H1 (cell line): ENCODE measurements at regions not wholly inside any gene's neighbourhood (a gene's known extent, or its start where the extent isn't known, plus 50 kb on each side); places are given as distances from the start of the nearest gene placed in this dataset.

Experiments
- CTCF ChIA-PET: fragments of 300-600 bp; sonication (Branson Sonifier 250); formaldehyde crosslinking; loops from one replicate; lab custom pipeline; 2021; ENCODE audit not compliant: partially characterized antibody; lab: Charles Lee
- POLR2A ChIA-PET: fragments of 300-600 bp; sonication (Branson Sonifier 250); formaldehyde crosslinking; loops from one replicate; lab custom pipeline; 2021; ENCODE audit warnings: inconsistent platforms; ENCODE audit not compliant: partially characterized antibody; lab: Charles Lee
- DNase-seq, 2 experiments: peaks; one replicate each; pipeline versions ENCODE4 v3.0.0 to v3.0.0-alpha.2; 2010 to 2022; ENCODE audit warnings: low spot score in 2 of 2, low read depth in 1 of 2, mixed read lengths in 1 of 2
- FAIRE-seq: peaks from 2 replicates; lab custom pipeline; 2011; peaks lifted over from hg19 to GRCh38; lab: Jason Lieb, UNC
- H2AFZ ChIP-seq: 2 replicates; pipeline ENCODE4 v1.8.1; 2012; ENCODE audit warnings: low read length, inconsistent platforms
- H2AK5ac ChIP-seq: 2 replicates; pipeline ENCODE4 v1.6.1; 2013; ENCODE audit warnings: low read depth, low read length
- H2BK120ac ChIP-seq: replicated peaks from 2 replicates; pipeline ENCODE3; 2013; ENCODE audit warnings: low read depth, low read length, inconsistent platforms
- H2BK12ac ChIP-seq: 2 replicates; pipeline ENCODE4 v1.6.1; 2013; ENCODE audit warnings: low read depth, low read length
- H2BK15ac ChIP-seq: 2 replicates; pipeline ENCODE4 v1.6.1; 2013; ENCODE audit warnings: low read length
- H2BK20ac ChIP-seq: 2 replicates; pipeline ENCODE4 v1.6.1; 2013; ENCODE audit warnings: low read length
- H2BK5ac ChIP-seq: 2 replicates; pipeline ENCODE4 v1.6.1; 2013; ENCODE audit warnings: low read depth, low read length
- H3K14ac ChIP-seq: 2 replicates; pipeline ENCODE4 v1.6.1; 2013; ENCODE audit warnings: inconsistent platforms; ENCODE audit not compliant: insufficient read length
- H3K18ac ChIP-seq: 2 replicates; pipeline ENCODE4 v1.6.1; 2013; ENCODE audit warnings: low read length; ENCODE audit errors: extremely low read depth
- H3K23ac ChIP-seq: 2 replicates; pipeline ENCODE4 v1.6.1; 2013; ENCODE audit warnings: inconsistent platforms; ENCODE audit not compliant: insufficient read length
- H3K23me2 ChIP-seq: 2 replicates; pipeline ENCODE4 v1.6.1; 2013; ENCODE audit warnings: low read depth, low read length
- H3K27ac ChIP-seq: 2 replicates; pipeline ENCODE4 v1.6.1; 2011; ENCODE audit warnings: low read depth, low read length, inconsistent platforms
- H3K27me3 ChIP-seq, 4 experiments: replicated peaks in 1 of 4; 1 replicate in 1 of 4; 2 replicates in 3 of 4; pipeline versions ENCODE4 v1.6.1 to v1.8.1; 2011 to 2013; ENCODE audit warnings: low read length in 3 of 4, mild to moderate bottlenecking in 3 of 4, inconsistent platforms in 2 of 4, mixed read lengths in 2 of 4, moderate library complexity in 1 of 4; ENCODE audit not compliant: control insufficient read depth in 3 of 4, insufficient read depth in 3 of 4; ENCODE audit errors: extremely low read depth in 1 of 4
- H3K36me3 ChIP-seq, 4 experiments: 2 replicates each; pipeline versions ENCODE4 v1.6.1 to v1.8.1; 2011 to 2013; ENCODE audit warnings: mild to moderate bottlenecking in 4 of 4, low read length in 3 of 4, moderate library complexity in 2 of 4, control low read depth in 1 of 4, inconsistent platforms in 1 of 4; ENCODE audit not compliant: insufficient read depth in 4 of 4, control insufficient read depth in 2 of 4
- H3K4ac ChIP-seq: replicated peaks from 2 replicates; pipeline ENCODE3; 2013; ENCODE audit warnings: low read length, low read depth, mixed read lengths, inconsistent platforms; ENCODE audit not compliant: insufficient read length
- H3K4me1 ChIP-seq, 4 experiments: replicated peaks in 1 of 4; 1 replicate in 1 of 4; 2 replicates in 3 of 4; pipeline versions ENCODE4 v1.6.1 to v1.8.1; 2011 to 2013; ENCODE audit warnings: low read length in 3 of 4, inconsistent platforms in 2 of 4, mixed read lengths in 1 of 4; ENCODE audit not compliant: insufficient read depth in 4 of 4, control insufficient read depth in 3 of 4
- H3K4me2 ChIP-seq, 2 experiments: 2 replicates each; pipeline versions ENCODE4 v1.6.1 to v1.8.1; 2011 to 2013; ENCODE audit warnings: low read depth in 2 of 2, low read length in 2 of 2, control low read depth in 1 of 2, inconsistent platforms in 1 of 2, mild to moderate bottlenecking in 1 of 2; ENCODE audit not compliant: insufficient read depth in 1 of 2
- H3K4me3 ChIP-seq, 4 experiments: fragments of 200-600, 300-600 bp in 1 of 4; sonication (generic), shearing (Covaris generic), sonication (Bioruptor Twin) in 1 of 4; 2 replicates each; pipeline versions ENCODE4 v1.5.1 to v1.8.1; 2011 to 2016; ENCODE audit warnings: low read length in 4 of 4, low read depth in 3 of 4, control low read depth in 2 of 4, inconsistent platforms in 2 of 4, mild to moderate bottlenecking in 2 of 4, mixed read lengths in 1 of 4, moderate library complexity in 1 of 4; ENCODE audit not compliant: insufficient read depth in 2 of 4; ENCODE audit errors: extremely low read depth in 1 of 4
- H3K56ac ChIP-seq: replicated peaks from 2 replicates; pipeline ENCODE3; 2013; ENCODE audit warnings: low read depth, mild to moderate bottlenecking, mixed read lengths, low read length, inconsistent platforms; ENCODE audit not compliant: insufficient read length
- H3K79me1 ChIP-seq: 2 replicates; pipeline ENCODE4 v1.6.1; 2013; ENCODE audit warnings: low read depth, low read length, control low read depth
- H3K79me2 ChIP-seq, 2 experiments: 2 replicates each; pipeline versions ENCODE4 v1.6.1 to v1.8.1; 2012 to 2013; ENCODE audit warnings: low read length in 2 of 2, mild to moderate bottlenecking in 2 of 2, inconsistent platforms in 1 of 2; ENCODE audit not compliant: insufficient read depth in 2 of 2, control insufficient read depth in 1 of 2
- H3K9ac ChIP-seq, 4 experiments: replicated peaks in 1 of 4; 1 replicate in 1 of 4; 2 replicates in 3 of 4; pipeline versions ENCODE4 v1.6.1 to v1.8.1; 2011 to 2013; ENCODE audit warnings: low read depth in 3 of 4, low read length in 3 of 4, control low read depth in 2 of 4, mild to moderate bottlenecking in 2 of 4, moderate library complexity in 2 of 4, inconsistent platforms in 1 of 4; ENCODE audit errors: extremely low read depth in 1 of 4
- H3K9me3 ChIP-seq, 2 experiments: 2 replicates each; pipeline versions ENCODE4 v1.6.1 to v1.8.1; 2012 to 2013; ENCODE audit warnings: mild to moderate bottlenecking in 2 of 2, moderate library complexity in 2 of 2, control low read depth in 1 of 2, inconsistent platforms in 1 of 2, low read depth in 1 of 2, low read length in 1 of 2, mixed read lengths in 1 of 2; ENCODE audit not compliant: insufficient read depth in 2 of 2
- H4K20me1 ChIP-seq, 2 experiments: replicated peaks in 1 of 2; 2 replicates each; pipeline versions ENCODE3 to v1.8.1; 2011 to 2013; ENCODE audit warnings: inconsistent platforms in 2 of 2, low read length in 2 of 2, mild to moderate bottlenecking in 1 of 2; ENCODE audit not compliant: insufficient read depth in 2 of 2, control insufficient read depth in 1 of 2
- H4K5ac ChIP-seq: 2 replicates; pipeline ENCODE4 v1.6.1; 2013; ENCODE audit warnings: low read length, low read depth, mixed read lengths, inconsistent platforms; ENCODE audit not compliant: insufficient read length
- H4K8ac ChIP-seq: 2 replicates; pipeline ENCODE4 v1.8.0; 2013; ENCODE audit warnings: mild to moderate bottlenecking, moderate library complexity, low read length, inconsistent platforms; ENCODE audit not compliant: insufficient read depth; ENCODE audit errors: extremely low read depth
- H4K91ac ChIP-seq: replicated peaks from 2 replicates; pipeline ENCODE3; 2013; ENCODE audit warnings: low read length, mixed read lengths, inconsistent platforms; ENCODE audit not compliant: insufficient read length
- BACH1 ChIP-seq: IDR thresholded peaks from 2 replicates; pipeline ENCODE4 v1.6.1; 2012; ENCODE audit warnings: low read length, improper control_type of control experiment
- CTCF ChIP-seq, 3 experiments: IDR thresholded peaks; 1 replicate in 2 of 3; 2 replicates in 1 of 3; pipeline versions ENCODE4 v1.5.1 to v1.6.1; 2011; ENCODE audit warnings: low read length in 3 of 3, mild to moderate bottlenecking in 3 of 3, inconsistent platforms in 2 of 3, low read depth in 1 of 3, moderate library complexity in 1 of 3; ENCODE audit not compliant: insufficient read depth in 1 of 3; ENCODE audit errors: control extremely low read depth in 1 of 3
- FOSL1 ChIP-seq: IDR thresholded peaks from 2 replicates; pipeline ENCODE4 v1.6.1; 2011; ENCODE audit warnings: mild to moderate bottlenecking, low read depth, low read length, moderate library complexity; ENCODE audit not compliant: insufficient read depth
- GTF2F1 ChIP-seq: IDR thresholded peaks from 2 replicates; pipeline ENCODE4 v1.6.1; 2012; ENCODE audit warnings: low read depth, low read length, improper control_type of control experiment, borderline replicate concordance
- MAX ChIP-seq: IDR thresholded peaks from 2 replicates; pipeline ENCODE4 v1.6.1; 2012; ENCODE audit warnings: inconsistent platforms
- PHF8 ChIP-seq: fragments of 200-600 bp; sonication (generic); conservative IDR thresholded peaks from 2 replicates; pipeline ENCODE4 v1.7.1; 2012; ENCODE audit warnings: low read depth, mild to moderate bottlenecking, inconsistent platforms, low read length, moderate library complexity
- POLR2AphosphoS5 ChIP-seq: IDR thresholded peaks from 2 replicates; pipeline ENCODE4 v1.6.1; 2011; ENCODE audit warnings: low read depth, low read length
- RAD21 ChIP-seq, 2 experiments: IDR thresholded peaks in 1 of 2; conservative IDR thresholded peaks in 1 of 2; 2 replicates each; pipeline ENCODE4 v1.6.1; 2011; ENCODE audit warnings: low read depth in 2 of 2, low read length in 2 of 2, improper control_type of control experiment in 1 of 2, inconsistent platforms in 1 of 2, mild to moderate bottlenecking in 1 of 2, moderate library complexity in 1 of 2
- RFX5 ChIP-seq: IDR thresholded peaks from 2 replicates; pipeline ENCODE4 v1.6.1; 2011; ENCODE audit warnings: low read depth, low read length, improper control_type of control experiment, borderline replicate concordance
- SIX5 ChIP-seq: IDR thresholded peaks from 2 replicates; pipeline ENCODE4 v1.6.1; 2011; ENCODE audit warnings: mild to moderate bottlenecking, low read depth, low read length
- TEAD4 ChIP-seq: IDR thresholded peaks from 2 replicates; pipeline ENCODE4 v1.6.1; 2012; ENCODE audit warnings: low read depth, low read length, inconsistent platforms, mixed read lengths
- YY1 ChIP-seq: IDR thresholded peaks from 2 replicates; pipeline ENCODE4 v1.6.1; 2011; ENCODE audit warnings: low read depth, mild to moderate bottlenecking, low read length
- WGBS, 2 experiments: shearing (Covaris generic) in 1 of 2; methylation state at CpG; one replicate each; pipeline versions ENCODE4 v1.1.6 to v1.1.7; 2013 to 2015; ENCODE audit warnings: low lambda C conversion rate in 2 of 2, mixed read lengths in 2 of 2, inconsistent platforms in 1 of 2, low coverage in 1 of 2, missing lambda C conversion rate in 1 of 2; ENCODE audit not compliant: insufficient replicate concordance in 2 of 2, insufficient coverage in 1 of 2, insufficient read length in 1 of 2; ENCODE audit errors: extremely low coverage in 1 of 2, missing lambda C conversion rate in 1 of 2; 5-methylcytosine and 5-hydroxymethylcytosine counted together

DNA sequence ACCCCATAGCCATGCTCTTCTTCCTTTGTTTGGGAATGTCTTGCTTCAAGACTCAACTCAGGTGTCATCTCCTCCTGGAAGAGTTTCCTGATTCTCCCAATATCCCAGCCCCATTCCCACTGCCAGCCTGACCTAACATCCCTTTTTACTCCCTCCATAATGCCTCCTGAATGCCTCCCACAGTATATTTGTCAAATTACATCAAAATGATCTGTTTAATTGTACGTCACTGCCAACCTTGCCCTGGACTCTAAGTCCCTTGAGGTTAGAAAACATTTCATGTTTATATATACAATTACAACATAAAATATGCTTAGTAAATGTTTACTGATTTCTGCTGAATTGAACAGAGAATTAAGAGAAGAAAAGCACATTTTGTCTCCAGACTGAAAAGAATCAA is 301.6 kb upstream of the PDE4D start:
- no peak overlapping the region for H3K9ac ChIP-seq
- no peaks in the 10 kb centered on the region for H3K9me3 ChIP-seq
- H3K27ac ChIP-seq, result no peak overlapping the region
- H2BK12ac ChIP-seq, result no peak overlapping the region
- H3K14ac ChIP-seq, result no peak overlapping the region
- no peak overlapping the region for H2AK5ac ChIP-seq
- no peaks in the 10 kb centered on the region for H3K4me1 ChIP-seq
- H4K8ac ChIP-seq, result no peak overlapping the region
- TF ChIP-seq TEAD4 (no peak), PHF8 (no peak), GTF2F1 (no peak), YY1 (no peak), POLR2AphosphoS5 (no peak), RFX5 (no peak), MAX (no peak), BACH1 (no peak), CTCF (IDR thresholded peaks at IDR 0.05; ENCODE audit: control extremely low read depth in 1 of 3, insufficient read depth in 1 of 3, low read depth in 1 of 3, low read length in 3 of 3) (no peak), SIX5 (no peak), FOSL1 (no peak), RAD21 (IDR thresholded peaks at IDR 0.05 in 1 of 2, conservative IDR thresholded peaks at IDR 0.05 in 1 of 2; ENCODE audit: low read depth in 2 of 2, low read length in 2 of 2) (no peak)
- H3K4me2 ChIP-seq, result no peak overlapping the region
- no peak overlapping the region for H3K56ac ChIP-seq
- no peaks in the 10 kb centered on the region for H3K79me1 ChIP-seq
- no peak overlapping the region for H3K4me3 ChIP-seq
- H2BK20ac ChIP-seq, result no peak overlapping the region
- no peaks in the 10 kb centered on the region; the same call in 1 of the 2 replicates for H3K23me2 ChIP-seq
- no peaks in the 10 kb centered on the region for H3K36me3 ChIP-seq
- ChIA-PET POLR2A (no interaction called here), CTCF (no interaction called here)
- no peak overlapping the region for H4K91ac ChIP-seq
- FAIRE-seq (no peak), DNase-seq (no peak)
- no peaks in the 10 kb centered on the region for H4K20me1 ChIP-seq
- H2AFZ ChIP-seq, result no peak overlapping the region
- H3K4ac ChIP-seq, result no peak overlapping the region
- no peak overlapping the region for H2BK15ac ChIP-seq
- no peak overlapping the region for H3K18ac ChIP-seq
- H3K27me3 ChIP-seq, result no peaks in the 10 kb centered on the region
- no peak overlapping the region for H2BK120ac ChIP-seq
- H2BK5ac ChIP-seq, result no peak overlapping the region
- no peak overlapping the region for H4K5ac ChIP-seq
- no peaks in the 10 kb centered on the region for H3K79me2 ChIP-seq
- WGBS, 2 experiments, result 100% methylated on average over 1 of the region's 1 CpG; no CpG with 5 or more reads in 1 of the 2 experiments
- no peak overlapping the region for H3K23ac ChIP-seq
